Progenitor cell of endocrine pancreas (in vitro differentiated cells): ENCODE measurements at regions not wholly inside any gene's neighbourhood (a gene's known extent, or its start where the extent isn't known, plus 50 kb on each side); places are given as distances from the start of the nearest gene placed in this dataset.

Source experiments
- DNase-seq: peaks from one replicate; pipeline ENCODE4 v3.0.0; 2021; ENCODE audit warnings: low spot score; ENCODE audit not compliant: unreplicated experiment
- H3K27ac Mint-ChIP-seq: 2 replicates; pipeline ENCODE4 v1.8.0; 2021; ENCODE audit warnings: mild to moderate bottlenecking, moderate library complexity, mixed read lengths
- H3K27me3 Mint-ChIP-seq: 2 replicates; pipeline ENCODE4 v1.8.0; 2021; ENCODE audit warnings: mixed read lengths
- H3K36me3 Mint-ChIP-seq: 2 replicates; pipeline ENCODE4 v1.8.0; 2022; ENCODE audit warnings: mixed read lengths; ENCODE audit not compliant: insufficient read depth
- H3K4me1 Mint-ChIP-seq: 2 replicates; pipeline ENCODE4 v1.8.0; 2021; ENCODE audit warnings: low read depth, mixed read lengths
- H3K4me3 Mint-ChIP-seq: 2 replicates; pipeline ENCODE4 v1.8.0; 2021; ENCODE audit warnings: low read depth, mild to moderate bottlenecking, moderate library complexity, mixed read lengths
- H3K9me3 Mint-ChIP-seq: 2 replicates; pipeline ENCODE4 v1.8.0; 2021; ENCODE audit warnings: low read depth, mixed read lengths
- CTCF ChIP-seq: fragments of 200-600 bp; sonication (generic); IDR thresholded peaks from one replicate; pipeline ENCODE4 v1.5.0; 2021; ENCODE audit warnings: antibody characterized with exemption, mild to moderate bottlenecking; ENCODE audit not compliant: unreplicated experiment

GRCh38 chr4:18394656-18395055 lies 373.1 kb upstream of the LCORL start:
- H3K4me1 Mint-ChIP-seq: peaks cover 9% of the 10 kb centered on the region

GRCh38 chr4:18391354-18391728 lies 369.8 kb upstream of the LCORL start:
- no peak for DNase-seq
- H3K36me3 Mint-ChIP-seq: no peaks in the 10 kb centered on the region
- no peaks in the 10 kb centered on the region for H3K27me3 Mint-ChIP-seq
- H3K4me1 Mint-ChIP-seq: peaks cover 22% of the 10 kb centered on the region
- H3K27ac Mint-ChIP-seq: no peak overlapping the region
- H3K9me3 Mint-ChIP-seq: no peaks in the 10 kb centered on the region
- no peak overlapping the region for H3K4me3 Mint-ChIP-seq
- TF ChIP-seq CTCF: no peak

More at GRCh38 chr4:18394656-18395055, 373.1 kb upstream of the LCORL start:
- Mint-ChIP-seq H3K36me3 (no peaks in the 10 kb centered on the region), H3K27me3 (no peaks in the 10 kb centered on the region), H3K4me3 (no peak overlapping the region), H3K27ac (no peak overlapping the region), H3K9me3 (no peaks in the 10 kb centered on the region)
- no peak for TF ChIP-seq CTCF
- DNase-seq: no peak

GRCh38 chr4:18390655-18391353 lies 369.2 kb upstream of the LCORL start:
- Mint-ChIP-seq H3K36me3 (no peaks in the 10 kb centered on the region), H3K9me3 (no peaks in the 10 kb centered on the region), H3K27ac (no peak overlapping the region), H3K27me3 (no peaks in the 10 kb centered on the region), H3K4me3 (no peak overlapping the region), H3K4me1 (peaks cover 22% of the 10 kb centered on the region)
- no peak for DNase-seq
- no peak for TF ChIP-seq CTCF

GRCh38 chr4:18389115-18389514 lies 367.6 kb upstream of the LCORL start:
- peaks cover 22% of the 10 kb centered on the region for H3K4me1 Mint-ChIP-seq
- H3K4me3 Mint-ChIP-seq: no peak overlapping the region
- TF ChIP-seq CTCF: no peak
- H3K27me3 Mint-ChIP-seq: no peaks in the 10 kb centered on the region
- peaks cover 5% of the 10 kb centered on the region for H3K9me3 Mint-ChIP-seq
- DNase-seq: no peak
- H3K27ac Mint-ChIP-seq: no peak overlapping the region
- no peaks in the 10 kb centered on the region for H3K36me3 Mint-ChIP-seq

GRCh38 chr4:18388039-18388438 lies 366.5 kb upstream of the LCORL start:
- peaks cover 22% of the 10 kb centered on the region for H3K4me1 Mint-ChIP-seq
- peaks cover 7% of the 10 kb centered on the region for H3K9me3 Mint-ChIP-seq
- no peaks in the 10 kb centered on the region for H3K27me3 Mint-ChIP-seq
- TF ChIP-seq CTCF: no peak
- DNase-seq: no peak
- no peaks in the 10 kb centered on the region for H3K36me3 Mint-ChIP-seq
- no peak overlapping the region for H3K4me3 Mint-ChIP-seq
- peak overlapping the region; percentile 91 for H3K27ac Mint-ChIP-seq
